ENCODE measurements at regions not wholly inside any gene's neighbourhood (a gene's known extent, or its start where the extent isn't known, plus 50 kb on each side); places are given as distances from the start of the nearest gene placed in this dataset.

DNA sequence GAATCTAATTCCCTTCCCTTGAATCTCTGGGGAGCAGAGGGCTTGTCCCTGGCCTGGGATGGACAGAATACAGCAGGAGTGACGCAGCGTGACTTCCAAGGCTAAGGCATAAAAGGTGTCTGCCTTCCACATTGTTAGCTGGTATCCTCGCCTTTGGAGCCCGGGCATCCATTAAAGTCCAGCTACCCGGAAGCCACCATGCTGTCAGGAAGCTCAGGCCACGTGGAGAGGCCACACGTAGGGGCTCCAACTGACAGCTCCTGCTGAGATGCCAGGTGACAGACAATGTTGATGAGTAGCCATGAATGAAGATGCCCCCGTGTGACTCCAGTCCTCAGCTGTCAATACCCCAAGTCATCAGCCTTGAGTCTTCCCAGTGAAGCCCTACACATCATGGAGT, 99.9 kb downstream of the OAT start:
- Histone ChIP-seq H3K27me3 (ENCODE audit: insufficient read depth, low read length) (no peaks in the 10 kb centered on the region), H3K4me3 (ENCODE audit: low read length) (no peak overlapping the region), H3K9me3 (ENCODE audit: low read depth, low read length) (no peaks in the 10 kb centered on the region), H3K4me1 (ENCODE audit: insufficient read depth, low read length) (peaks cover 3% of the 10 kb centered on the region)

DNA sequence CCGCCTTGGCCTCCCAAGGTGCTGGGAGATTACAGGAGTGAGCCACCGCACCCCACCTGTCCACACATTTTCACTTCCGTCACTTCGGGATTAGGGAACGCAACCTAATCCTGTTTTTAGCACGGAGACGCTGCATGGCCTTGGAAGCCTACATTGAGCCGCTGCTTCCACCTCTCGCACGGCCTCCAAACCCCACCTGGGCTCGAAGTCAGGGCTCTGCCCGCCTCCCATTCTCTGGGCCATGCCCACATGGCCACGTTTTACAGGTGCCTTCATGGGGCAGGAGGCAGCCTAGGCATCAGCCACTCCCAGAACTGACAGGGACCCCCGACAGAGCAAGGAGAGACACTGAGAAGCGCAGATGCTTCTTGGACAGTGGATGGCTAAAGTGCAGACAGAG, 100.6 kb downstream of the OAT start:
- Histone ChIP-seq H3K4me1 (ENCODE audit: insufficient read depth, low read length) (peaks cover 3% of the 10 kb centered on the region), H3K27me3 (ENCODE audit: insufficient read depth, low read length) (no peaks in the 10 kb centered on the region), H3K9me3 (ENCODE audit: low read depth, low read length) (no peaks in the 10 kb centered on the region), H3K4me3 (ENCODE audit: low read length) (no peak overlapping the region)

DNA sequence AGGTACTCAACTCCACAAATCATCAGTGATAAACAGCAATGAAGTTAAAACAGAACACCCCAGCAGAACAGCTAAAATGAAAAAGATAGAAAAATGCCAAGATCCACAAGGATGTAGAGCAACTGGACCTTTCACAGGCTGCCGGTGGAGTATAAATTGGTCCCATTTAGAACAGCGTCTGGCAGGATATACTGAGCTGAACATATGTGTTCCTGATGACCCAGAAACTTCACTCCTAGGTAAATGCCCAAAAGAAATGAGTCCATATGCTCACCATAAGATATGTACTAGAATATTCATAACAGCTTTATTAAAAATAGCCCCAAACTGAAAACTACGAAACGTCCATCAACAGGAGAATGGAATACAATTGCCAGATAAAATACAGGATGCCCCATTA, 102.4 kb downstream of the OAT start:
- no peaks in the 10 kb centered on the region for H3K27me3 ChIP-seq (ENCODE audit: insufficient read depth, low read length)
- peaks cover 3% of the 10 kb centered on the region for H3K4me1 ChIP-seq (ENCODE audit: insufficient read depth, low read length)
- H3K9me3 ChIP-seq (ENCODE audit: low read depth, low read length) = no peaks in the 10 kb centered on the region
- H3K4me3 ChIP-seq (ENCODE audit: low read length) = no peak overlapping the region

DNA sequence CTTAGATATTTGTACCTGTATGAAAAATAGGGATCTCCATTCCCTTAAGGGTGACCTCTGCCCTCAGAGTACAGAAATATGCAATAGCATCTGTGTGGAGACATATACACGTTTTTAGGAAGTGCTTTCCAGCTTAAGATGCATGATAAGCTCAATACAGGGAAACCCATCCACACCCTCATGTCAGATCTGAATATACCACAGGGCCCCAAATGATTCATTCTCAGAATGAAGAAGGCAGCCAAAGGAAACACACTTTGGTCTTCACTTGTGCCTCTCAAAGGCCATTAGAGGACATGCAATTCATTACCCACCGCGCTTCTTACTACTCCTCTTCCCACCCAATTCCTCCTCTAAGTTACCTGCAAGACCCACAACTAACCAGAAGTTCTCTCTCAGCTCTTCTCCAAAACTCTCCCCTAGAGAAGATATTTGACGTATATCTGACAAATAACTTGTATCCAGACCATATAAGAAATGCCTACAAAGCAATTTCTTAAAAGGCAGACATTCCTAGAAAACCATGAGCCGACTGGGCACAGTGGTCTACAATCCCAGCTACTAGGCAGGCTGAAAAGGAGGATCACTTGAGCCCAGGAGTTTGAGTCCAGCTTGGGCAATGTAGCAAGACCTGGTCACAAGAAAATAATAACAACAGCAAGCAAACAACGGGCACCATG, 103.0 kb downstream of the OAT start:
- H3K27me3 ChIP-seq (ENCODE audit: insufficient read depth, low read length) = no peaks in the 10 kb centered on the region
- H3K4me3 ChIP-seq (ENCODE audit: low read length) = no peak overlapping the region
- H3K9me3 ChIP-seq (ENCODE audit: low read depth, low read length) = no peaks in the 10 kb centered on the region
- H3K4me1 ChIP-seq (ENCODE audit: insufficient read depth, low read length) = peaks cover 3% of the 10 kb centered on the region

DNA sequence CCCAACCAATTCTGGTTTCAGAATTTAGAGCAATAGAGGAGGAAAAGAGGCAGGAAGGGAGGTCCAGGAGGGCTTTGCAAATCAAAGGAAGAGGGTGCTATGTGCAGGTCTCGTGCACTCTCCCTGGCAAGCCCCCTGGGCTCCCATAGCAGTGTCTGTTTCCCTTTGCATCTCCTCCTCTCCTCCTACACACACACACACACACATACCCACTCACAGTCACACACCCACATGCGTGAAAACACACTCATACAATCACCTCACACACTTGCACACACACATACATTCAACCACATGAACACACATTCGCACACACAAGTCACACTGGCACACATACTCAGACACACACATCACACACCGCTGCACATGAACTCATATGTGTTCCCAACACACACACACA, 105.3 kb downstream of the OAT start:
- H3K9me3 ChIP-seq (ENCODE audit: low read depth, low read length) = no peaks in the 10 kb centered on the region
- peaks cover 3% of the 10 kb centered on the region for H3K4me1 ChIP-seq (ENCODE audit: insufficient read depth, low read length)
- H3K4me3 ChIP-seq (ENCODE audit: low read length) = no peak overlapping the region
- H3K27me3 ChIP-seq (ENCODE audit: insufficient read depth, low read length) = no peaks in the 10 kb centered on the region

DNA sequence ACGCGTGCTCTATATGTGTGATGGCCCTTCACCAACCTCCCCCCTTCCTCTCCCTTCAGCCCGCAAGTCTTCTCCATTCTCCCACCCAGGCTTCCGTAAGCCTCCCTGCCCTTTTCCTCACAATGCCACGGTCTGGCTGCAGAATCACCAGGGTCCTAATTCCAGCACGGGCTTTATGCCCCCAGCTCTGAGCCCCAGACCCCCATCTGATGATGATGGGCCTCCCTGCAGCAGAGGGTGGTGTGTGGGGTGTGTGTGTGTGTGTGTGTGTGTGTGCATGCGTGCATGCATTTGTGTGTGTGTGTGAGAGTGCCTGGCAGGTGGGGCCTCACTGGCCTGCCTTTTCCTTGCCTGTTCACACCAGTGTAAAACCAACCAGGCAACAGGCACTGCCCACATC, 109.9 kb downstream of the OAT start:
- Histone ChIP-seq H3K27me3 (ENCODE audit: insufficient read depth, low read length) (no peaks in the 10 kb centered on the region), H3K4me1 (ENCODE audit: insufficient read depth, low read length) (peaks cover 18% of the 10 kb centered on the region), H3K4me3 (ENCODE audit: low read length) (no peak overlapping the region), H3K9me3 (ENCODE audit: low read depth, low read length) (no peaks in the 10 kb centered on the region)

DNA sequence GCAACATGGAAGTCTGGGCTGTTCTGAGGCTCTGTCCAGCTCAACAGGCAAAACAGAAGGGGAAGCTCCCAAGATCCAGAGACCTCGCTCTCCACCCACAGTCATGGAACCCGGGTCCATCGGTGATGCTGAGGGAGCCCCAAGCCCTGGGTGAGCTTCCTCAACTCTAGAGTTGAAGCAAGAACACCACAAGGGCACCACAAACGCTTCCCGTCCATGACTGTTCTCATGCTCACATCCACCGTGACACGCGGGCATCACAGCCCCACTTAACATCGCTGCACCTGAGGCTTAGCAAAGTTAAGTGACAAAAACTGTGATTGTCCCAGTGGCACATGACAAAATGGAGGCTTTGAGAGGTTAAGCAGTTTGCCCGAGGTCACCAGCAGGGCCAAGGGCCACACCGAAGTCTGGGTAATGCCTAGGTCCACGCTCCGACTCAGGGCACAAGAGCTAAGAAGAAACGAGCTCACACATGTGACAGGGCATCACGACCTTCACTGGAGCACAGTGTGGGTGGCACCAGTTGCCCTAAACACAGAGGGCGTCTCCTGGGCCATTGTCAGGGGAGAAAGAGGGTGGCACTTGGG, 110.6 kb downstream of the OAT start:
- H3K4me3 ChIP-seq (ENCODE audit: low read length) = no peak overlapping the region
- no peaks in the 10 kb centered on the region for H3K9me3 ChIP-seq (ENCODE audit: low read depth, low read length)
- H3K27me3 ChIP-seq (ENCODE audit: insufficient read depth, low read length) = no peaks in the 10 kb centered on the region
- peaks cover 18% of the 10 kb centered on the region for H3K4me1 ChIP-seq (ENCODE audit: insufficient read depth, low read length)

DNA sequence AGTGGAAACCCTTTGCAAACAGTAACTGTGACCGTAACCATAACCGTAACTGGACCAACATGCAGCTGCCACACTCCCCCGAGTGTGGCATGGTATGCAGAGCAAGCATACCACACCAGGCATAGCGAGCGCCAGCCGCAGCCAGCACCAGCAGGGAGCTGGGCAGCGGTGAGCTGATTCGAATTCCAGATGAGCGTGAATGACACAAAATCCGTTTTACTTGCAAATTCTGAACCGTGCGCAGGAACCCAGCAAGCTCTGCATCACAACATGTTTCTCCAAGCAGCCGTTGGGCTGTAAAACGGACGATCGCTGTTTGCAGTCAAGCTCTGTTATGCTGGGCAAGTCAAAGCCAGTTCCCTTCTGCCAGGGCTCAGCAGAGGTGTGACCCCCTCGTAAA, 111.1 kb downstream of the OAT start:
- Histone ChIP-seq H3K9me3 (ENCODE audit: low read depth, low read length) (no peaks in the 10 kb centered on the region), H3K27me3 (ENCODE audit: insufficient read depth, low read length) (no peaks in the 10 kb centered on the region), H3K4me1 (ENCODE audit: insufficient read depth, low read length) (peaks cover 18% of the 10 kb centered on the region), H3K4me3 (ENCODE audit: low read length) (no peak overlapping the region)

DNA sequence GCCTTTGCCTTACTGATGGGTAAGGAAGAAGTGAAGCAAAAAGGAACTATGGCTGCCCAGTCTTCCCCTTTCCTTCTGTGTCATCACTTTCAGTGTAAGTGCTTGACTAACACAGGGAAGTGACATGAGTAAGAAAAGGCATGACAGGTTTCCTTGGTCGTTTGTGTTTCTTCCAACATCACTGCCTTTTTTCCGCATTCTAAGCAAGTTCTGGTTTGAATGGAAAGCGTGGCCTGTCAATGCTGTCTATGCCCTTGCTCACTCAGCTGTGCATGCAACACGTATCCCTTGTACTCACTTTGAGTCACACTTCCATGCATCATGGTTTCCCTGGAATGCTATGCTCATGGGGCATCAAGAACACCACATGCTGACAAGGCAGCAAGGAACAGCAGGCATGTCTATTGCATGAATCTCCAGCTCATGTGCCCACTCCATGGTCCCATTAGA, 111.8 kb downstream of the OAT start:
- Histone ChIP-seq H3K9me3 (ENCODE audit: low read depth, low read length) (no peaks in the 10 kb centered on the region), H3K4me3 (ENCODE audit: low read length) (no peak overlapping the region), H3K4me1 (ENCODE audit: insufficient read depth, low read length) (peaks cover 18% of the 10 kb centered on the region)

DNA sequence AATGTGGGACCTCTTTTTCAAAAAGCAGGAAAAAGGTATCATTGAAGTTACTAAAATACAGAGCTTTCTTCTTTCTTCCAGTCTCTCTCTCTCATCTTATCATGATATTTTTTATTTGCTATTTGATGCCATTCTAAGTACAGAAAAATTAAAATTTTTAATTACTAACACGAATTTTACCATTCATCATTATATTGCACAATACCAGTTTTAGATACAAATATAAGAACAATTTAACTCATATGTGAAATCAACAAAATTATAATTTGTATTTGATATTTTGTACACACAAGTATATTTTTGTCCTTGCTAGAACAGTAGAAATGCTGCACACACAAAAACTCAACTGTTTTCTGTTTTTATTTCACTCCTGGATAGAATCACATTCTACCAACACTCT, 112.2 kb downstream of the OAT start:
- peaks cover 18% of the 10 kb centered on the region for H3K4me1 ChIP-seq (ENCODE audit: insufficient read depth, low read length)
- no peaks in the 10 kb centered on the region for H3K9me3 ChIP-seq (ENCODE audit: low read depth, low read length)
- H3K4me3 ChIP-seq (ENCODE audit: low read length) = no peak overlapping the region
- H3K27me3 ChIP-seq (ENCODE audit: insufficient read depth, low read length) = no peaks in the 10 kb centered on the region

More for the DNA sequence above, 111.8 kb downstream of the OAT start:
- no peaks in the 10 kb centered on the region for H3K27me3 ChIP-seq (ENCODE audit: insufficient read depth, low read length)

DNA sequence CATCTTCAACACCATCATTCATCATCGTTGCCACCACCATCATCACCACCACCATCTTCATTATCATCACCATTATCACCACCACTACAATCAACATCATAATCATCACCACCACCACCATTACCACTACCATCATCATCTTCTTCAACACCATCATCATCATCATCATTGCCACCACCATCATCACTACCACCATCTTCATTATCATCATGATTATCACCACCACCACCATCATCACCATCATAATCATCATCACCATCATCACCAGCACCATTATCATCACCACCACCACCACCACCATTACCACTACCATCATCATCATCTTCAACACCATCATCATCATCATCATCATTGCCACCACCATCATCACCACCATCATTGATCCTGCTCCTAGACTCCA, 112.7 kb downstream of the OAT start:
- no peaks in the 10 kb centered on the region for H3K9me3 ChIP-seq (ENCODE audit: low read depth, low read length)
- H3K4me1 ChIP-seq (ENCODE audit: insufficient read depth, low read length) = peaks cover 18% of the 10 kb centered on the region
- no peak overlapping the region for H3K4me3 ChIP-seq (ENCODE audit: low read length)
- no peaks in the 10 kb centered on the region for H3K27me3 ChIP-seq (ENCODE audit: insufficient read depth, low read length)

DNA sequence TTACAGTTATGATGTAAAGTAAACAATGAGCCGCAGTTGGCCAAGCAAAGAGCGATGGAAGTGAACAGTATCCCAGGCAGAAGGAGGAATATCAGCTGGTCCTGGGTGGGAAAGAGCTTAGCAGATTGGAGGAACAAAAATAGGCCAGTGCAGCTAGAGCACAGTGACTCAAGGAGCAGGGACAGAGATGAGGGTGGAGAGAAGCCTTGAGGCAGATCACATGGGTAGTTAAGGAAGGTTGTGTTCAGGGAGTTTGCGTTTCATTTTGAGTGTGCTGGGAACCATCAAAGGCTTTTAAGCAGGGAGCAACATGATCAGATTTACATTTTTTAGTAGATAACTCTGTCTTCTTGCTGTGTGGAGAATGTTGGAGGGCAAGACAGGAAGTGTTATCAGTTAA, 113.6 kb downstream of the OAT start:
- peaks cover 18% of the 10 kb centered on the region for H3K4me1 ChIP-seq (ENCODE audit: insufficient read depth, low read length)

DNA sequence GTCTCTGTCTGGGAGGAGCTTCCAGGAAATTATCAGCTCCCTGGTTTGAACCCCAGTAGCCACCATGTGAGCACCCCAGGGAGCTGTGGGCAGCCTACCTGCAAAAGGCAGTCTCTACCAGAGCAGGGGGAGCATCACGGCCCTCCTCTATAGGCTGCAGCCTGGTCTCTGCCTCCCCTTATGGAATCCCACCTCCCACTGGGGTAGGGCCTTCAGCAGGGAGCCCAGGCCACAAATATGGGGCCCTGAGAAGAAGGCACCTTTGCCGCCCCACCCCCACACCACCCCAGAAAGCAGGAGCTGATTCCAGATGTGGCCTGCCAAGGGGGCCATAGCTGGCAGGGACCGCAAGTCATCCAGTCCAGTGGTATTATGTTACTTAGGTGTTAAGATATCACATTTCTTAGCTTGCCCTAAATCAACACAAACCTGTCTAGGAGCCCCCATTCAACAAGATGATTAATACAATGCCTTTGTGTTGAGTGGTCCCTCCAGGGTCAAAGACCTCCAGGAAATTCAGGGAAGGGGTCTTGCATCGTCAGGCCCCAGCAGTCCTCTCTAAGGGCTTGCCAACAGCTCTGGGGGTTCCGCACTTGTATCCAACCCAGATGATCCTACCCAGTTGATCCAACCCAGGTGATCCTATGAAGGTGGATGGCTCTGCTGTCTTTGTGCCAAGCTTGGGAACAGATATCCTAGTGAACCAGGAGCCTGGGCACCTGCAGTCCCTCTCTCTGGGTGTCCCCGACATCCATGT, 114.9 kb downstream of the OAT start:
- Histone ChIP-seq H3K4me1 (ENCODE audit: insufficient read depth, low read length) (peaks cover 18% of the 10 kb centered on the region), H3K4me3 (ENCODE audit: low read length) (no peak overlapping the region), H3K9me3 (ENCODE audit: low read depth, low read length) (no peaks in the 10 kb centered on the region), H3K27me3 (ENCODE audit: insufficient read depth, low read length) (no peaks in the 10 kb centered on the region)

More for the DNA sequence above, 113.6 kb downstream of the OAT start:
- Histone ChIP-seq H3K4me3 (ENCODE audit: low read length) (no peak overlapping the region), H3K27me3 (ENCODE audit: insufficient read depth, low read length) (no peaks in the 10 kb centered on the region), H3K9me3 (ENCODE audit: low read depth, low read length) (no peaks in the 10 kb centered on the region)

DNA sequence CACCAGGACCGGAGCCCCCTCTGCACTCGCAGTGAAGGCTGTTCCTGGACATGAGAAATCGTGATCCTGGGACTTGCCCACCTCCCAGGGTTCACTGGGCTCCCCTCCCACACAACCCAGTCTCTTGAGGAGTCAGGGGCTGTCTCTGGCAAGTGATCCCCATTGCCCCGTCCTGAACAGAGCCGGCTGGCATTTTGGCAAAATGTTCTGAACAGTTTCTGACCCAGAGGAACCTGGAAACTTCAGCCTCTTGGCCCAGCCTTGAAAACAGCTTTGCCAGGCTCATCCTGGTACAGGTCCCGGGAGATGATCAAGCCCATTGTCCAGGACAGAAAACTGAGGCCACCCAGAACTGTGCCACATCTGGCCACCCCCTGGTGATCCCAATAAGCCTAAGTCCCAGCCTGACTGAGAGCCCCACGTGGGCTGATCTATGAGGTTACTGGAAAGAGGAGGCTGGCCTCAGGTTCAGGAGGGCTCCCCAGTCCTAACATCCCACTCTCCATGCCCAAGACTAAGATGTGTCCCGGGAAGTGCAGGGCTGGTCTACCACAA, 115.7 kb downstream of the OAT start:
- Histone ChIP-seq H3K4me1 (ENCODE audit: insufficient read depth, low read length) (peaks cover 18% of the 10 kb centered on the region), H3K9me3 (ENCODE audit: low read depth, low read length) (no peaks in the 10 kb centered on the region), H3K27me3 (ENCODE audit: insufficient read depth, low read length) (no peaks in the 10 kb centered on the region), H3K4me3 (ENCODE audit: low read length) (no peak overlapping the region)

DNA sequence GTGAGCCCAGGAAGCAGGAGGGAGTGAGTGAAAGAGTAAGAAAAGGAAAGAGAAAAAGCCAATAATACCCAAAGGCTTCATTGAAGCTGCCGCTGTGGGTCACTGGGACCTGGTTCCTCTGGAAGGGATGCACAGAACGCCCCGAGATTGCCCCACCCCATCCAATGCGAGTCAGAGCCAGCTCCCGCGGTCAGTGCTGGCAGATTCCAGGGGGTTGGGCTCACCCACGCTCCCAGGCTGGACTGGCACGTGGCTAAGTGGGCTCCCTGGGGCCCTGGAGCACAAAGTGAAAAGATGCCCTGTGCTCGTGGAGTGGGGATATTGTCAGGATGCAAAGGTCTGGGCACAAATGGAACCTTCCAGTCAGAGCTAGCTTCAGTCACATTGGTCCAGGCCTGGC, 117.0 kb downstream of the OAT start:
- Histone ChIP-seq H3K27me3 (ENCODE audit: insufficient read depth, low read length) (no peaks in the 10 kb centered on the region), H3K4me3 (ENCODE audit: low read length) (no peak overlapping the region), H3K9me3 (ENCODE audit: low read depth, low read length) (no peaks in the 10 kb centered on the region), H3K4me1 (ENCODE audit: insufficient read depth, low read length) (peaks cover 7% of the 10 kb centered on the region)

Measured in mononuclear cell (primary cell).